ENCODE measurements at regions not wholly inside any gene's neighbourhood (a gene's known extent, or its start where the extent isn't known, plus 50 kb on each side); places are given as distances from the start of the nearest gene placed in this dataset.

GRCh38 chr1:47638713-47639112 lies 200.9 kb downstream of the FOXD2 start:
- no peak for TF ChIP-seq CTCF (IDR thresholded peaks at IDR 0.05)
- TF ChIP-seq POLR2AphosphoS5 (IDR thresholded peaks at IDR 0.05), result no peak
- TF ChIP-seq POLR2A (IDR thresholded peaks at IDR 0.05), result no peak

Measured in suprapubic skin (tissue), 4 donors.